Kidney epithelial cell (primary cell): ENCODE measurements at regions not wholly inside any gene's neighbourhood (a gene's known extent, or its start where the extent isn't known, plus 50 kb on each side); places are given as distances from the start of the nearest gene placed in this dataset.

ENCODE experiments used
- DNase-seq: peaks from one replicate; pipeline ENCODE4 v3.0.0-alpha.2; 2010; ENCODE audit warnings: low read depth
- H3K27me3 ChIP-seq: 2 replicates; pipeline ENCODE4 v1.6.0; 2011; ENCODE audit warnings: low read length; ENCODE audit not compliant: control insufficient read depth, insufficient read depth
- H3K36me3 ChIP-seq: 2 replicates; pipeline ENCODE4 v1.5.1; 2011; ENCODE audit warnings: low read length; ENCODE audit not compliant: control insufficient read depth, insufficient read depth
- H3K4me3 ChIP-seq: 2 replicates; pipeline ENCODE4 v1.5.1; 2011; ENCODE audit warnings: low read depth, mild to moderate bottlenecking, control low read depth, low read length
- CTCF ChIP-seq: IDR thresholded peaks from 2 replicates; pipeline ENCODE4 v1.5.1; 2011; ENCODE audit warnings: mild to moderate bottlenecking, moderate library complexity, low read length, control low read depth, inconsistent platforms; ENCODE audit not compliant: insufficient read depth, poor library complexity, severe bottlenecking

- Histone ChIP-seq H3K4me3 (no peak overlapping the region), H3K36me3 (no peaks in the 10 kb centered on the region), H3K27me3 (no peaks in the 10 kb centered on the region)
- no peak for DNase-seq
- TF ChIP-seq CTCF = no peak
Observed at GRCh38 chr20:56722042-56722441, 92.9 kb downstream of the TFAP2C start.

- Histone ChIP-seq H3K36me3 (no peaks in the 10 kb centered on the region), H3K27me3 (no peaks in the 10 kb centered on the region), H3K4me3 (no peak overlapping the region)
- DNase-seq = no peak
- TF ChIP-seq CTCF = no peak
Observed at GRCh38 chr20:56723331-56723730, 94.2 kb downstream of the TFAP2C start.

GRCh38 chr20:56724241-56724757 is 95.2 kb downstream of the TFAP2C start:
- no peak for DNase-seq
- Histone ChIP-seq H3K4me3 (no peak overlapping the region), H3K27me3 (no peaks in the 10 kb centered on the region), H3K36me3 (no peaks in the 10 kb centered on the region)
- no peak for TF ChIP-seq CTCF

GRCh38 chr20:56730003-56730402 is 100.9 kb downstream of the TFAP2C start:
- TF ChIP-seq CTCF = no peak
- DNase-seq = no peak
- no peak overlapping the region for H3K4me3 ChIP-seq
- no peaks in the 10 kb centered on the region for H3K27me3 ChIP-seq
- H3K36me3 ChIP-seq = no peaks in the 10 kb centered on the region

- H3K27me3 ChIP-seq = no peaks in the 10 kb centered on the region
- H3K4me3 ChIP-seq = no peak overlapping the region
- DNase-seq = no peak
- no peaks in the 10 kb centered on the region for H3K36me3 ChIP-seq
- no peak for TF ChIP-seq CTCF
Observed at GRCh38 chr20:56730996-56731395, 101.9 kb downstream of the TFAP2C start.

GRCh38 chr20:56731476-56731875 is 102.4 kb downstream of the TFAP2C start:
- DNase-seq = no peak
- TF ChIP-seq CTCF = no peak
- no peak overlapping the region for H3K4me3 ChIP-seq
- H3K36me3 ChIP-seq = no peaks in the 10 kb centered on the region
- no peaks in the 10 kb centered on the region for H3K27me3 ChIP-seq
